Lower leg skin (tissue), 3 donors: ENCODE measurements at regions not wholly inside any gene's neighbourhood (a gene's known extent, or its start where the extent isn't known, plus 50 kb on each side); places are given as distances from the start of the nearest gene placed in this dataset.

Experiments used
- POLR2A ChIP-seq, 2 donors: fragments of 450-650 bp; IDR thresholded peaks; one replicate each; pipeline ENCODE4 v1.6.1; 2016 to 2017; ENCODE audit warnings: antibody characterized with exemption in 2 of 2, mild to moderate bottlenecking in 1 of 2, moderate library complexity in 1 of 2
- TF ChIP-seq, protein P1 (sequence below), 3 donors: fragments of 450-650 bp; IDR thresholded peaks; one replicate each; pipeline ENCODE4 v1.5.1; 2016; ENCODE audit warnings: antibody characterized with exemption in 3 of 3, mild to moderate bottlenecking in 3 of 3, moderate library complexity in 2 of 3

DNA sequence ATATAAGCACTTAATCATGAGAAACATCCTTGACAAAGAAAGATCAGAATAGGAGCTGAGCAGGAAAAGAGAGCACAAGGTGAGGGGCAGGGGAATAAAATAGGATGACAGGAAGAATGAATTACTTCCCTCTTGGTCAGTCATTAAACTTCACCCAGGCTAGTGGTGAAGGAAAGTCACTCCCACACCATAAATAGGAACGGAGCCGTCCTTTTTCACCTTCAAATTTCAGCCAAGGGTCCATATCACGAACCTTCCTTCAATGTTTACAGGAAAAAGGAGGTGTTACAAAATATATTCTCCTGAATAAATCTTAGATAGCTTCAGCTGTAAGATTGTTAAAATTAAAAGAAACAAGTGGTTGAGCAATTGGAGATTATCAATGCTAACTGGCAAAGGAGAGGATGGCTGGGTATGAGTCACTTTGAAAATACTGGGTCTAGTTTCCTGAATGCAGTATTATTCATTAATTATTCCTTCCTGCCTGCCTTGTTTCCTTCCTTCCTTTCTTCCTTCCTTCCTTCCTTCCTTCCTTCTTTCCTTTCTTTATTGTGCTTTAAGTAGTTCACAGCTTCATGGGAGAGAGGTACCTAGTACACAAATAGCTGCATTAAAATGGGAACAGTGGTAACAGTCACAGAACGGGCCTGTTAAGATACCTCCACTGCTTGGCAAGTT, 292.3 kb upstream of the ID2 start:
- TF ChIP-seq, protein P1, sequence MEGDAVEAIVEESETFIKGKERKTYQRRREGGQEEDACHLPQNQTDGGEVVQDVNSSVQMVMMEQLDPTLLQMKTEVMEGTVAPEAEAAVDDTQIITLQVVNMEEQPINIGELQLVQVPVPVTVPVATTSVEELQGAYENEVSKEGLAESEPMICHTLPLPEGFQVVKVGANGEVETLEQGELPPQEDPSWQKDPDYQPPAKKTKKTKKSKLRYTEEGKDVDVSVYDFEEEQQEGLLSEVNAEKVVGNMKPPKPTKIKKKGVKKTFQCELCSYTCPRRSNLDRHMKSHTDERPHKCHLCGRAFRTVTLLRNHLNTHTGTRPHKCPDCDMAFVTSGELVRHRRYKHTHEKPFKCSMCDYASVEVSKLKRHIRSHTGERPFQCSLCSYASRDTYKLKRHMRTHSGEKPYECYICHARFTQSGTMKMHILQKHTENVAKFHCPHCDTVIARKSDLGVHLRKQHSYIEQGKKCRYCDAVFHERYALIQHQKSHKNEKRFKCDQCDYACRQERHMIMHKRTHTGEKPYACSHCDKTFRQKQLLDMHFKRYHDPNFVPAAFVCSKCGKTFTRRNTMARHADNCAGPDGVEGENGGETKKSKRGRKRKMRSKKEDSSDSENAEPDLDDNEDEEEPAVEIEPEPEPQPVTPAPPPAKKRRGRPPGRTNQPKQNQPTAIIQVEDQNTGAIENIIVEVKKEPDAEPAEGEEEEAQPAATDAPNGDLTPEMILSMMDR (IDR thresholded peaks at IDR 0.05): no peak
- TF ChIP-seq POLR2A (IDR thresholded peaks at IDR 0.05): no peak
